ENCODE measurements at regions not wholly inside any gene's neighbourhood (a gene's known extent, or its start where the extent isn't known, plus 50 kb on each side); places are given as distances from the start of the nearest gene placed in this dataset.

DNA sequence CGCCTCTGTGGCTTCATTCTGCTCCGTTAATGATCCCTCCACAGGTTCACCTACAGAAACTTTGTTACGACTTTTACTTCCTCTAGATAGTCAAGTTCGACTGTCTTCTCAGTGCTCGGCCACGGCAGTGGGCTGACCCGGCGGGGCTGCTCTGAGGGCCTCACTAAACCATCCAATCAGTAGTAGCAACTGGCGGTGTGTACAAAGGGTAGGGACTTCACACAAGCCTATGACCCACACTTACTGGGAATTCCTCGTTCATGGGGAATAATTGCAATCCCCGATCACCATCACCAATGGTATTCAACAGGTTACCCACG is 1959.2 kb upstream of the DEFB115 start:
- TF ChIP-seq, protein P1, sequence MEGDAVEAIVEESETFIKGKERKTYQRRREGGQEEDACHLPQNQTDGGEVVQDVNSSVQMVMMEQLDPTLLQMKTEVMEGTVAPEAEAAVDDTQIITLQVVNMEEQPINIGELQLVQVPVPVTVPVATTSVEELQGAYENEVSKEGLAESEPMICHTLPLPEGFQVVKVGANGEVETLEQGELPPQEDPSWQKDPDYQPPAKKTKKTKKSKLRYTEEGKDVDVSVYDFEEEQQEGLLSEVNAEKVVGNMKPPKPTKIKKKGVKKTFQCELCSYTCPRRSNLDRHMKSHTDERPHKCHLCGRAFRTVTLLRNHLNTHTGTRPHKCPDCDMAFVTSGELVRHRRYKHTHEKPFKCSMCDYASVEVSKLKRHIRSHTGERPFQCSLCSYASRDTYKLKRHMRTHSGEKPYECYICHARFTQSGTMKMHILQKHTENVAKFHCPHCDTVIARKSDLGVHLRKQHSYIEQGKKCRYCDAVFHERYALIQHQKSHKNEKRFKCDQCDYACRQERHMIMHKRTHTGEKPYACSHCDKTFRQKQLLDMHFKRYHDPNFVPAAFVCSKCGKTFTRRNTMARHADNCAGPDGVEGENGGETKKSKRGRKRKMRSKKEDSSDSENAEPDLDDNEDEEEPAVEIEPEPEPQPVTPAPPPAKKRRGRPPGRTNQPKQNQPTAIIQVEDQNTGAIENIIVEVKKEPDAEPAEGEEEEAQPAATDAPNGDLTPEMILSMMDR (IDR thresholded peaks at IDR 0.05): no peak
- TF ChIP-seq CREB1 (CRISPR knock-in tag; IDR thresholded peaks at IDR 0.05) (no peak), TP53 (CRISPR knock-in tag; IDR thresholded peaks at IDR 0.05) (no peak), ETV6 (CRISPR knock-in tag; IDR thresholded peaks at IDR 0.05) (no peak), ESRRA (CRISPR knock-in tag; IDR thresholded peaks at IDR 0.05; ENCODE audit: borderline replicate concordance) (no peak), ZNF416 (CRISPR knock-in tag; IDR thresholded peaks at IDR 0.05) (no peak), JUN (CRISPR knock-in tag; IDR thresholded peaks at IDR 0.05) (no peak), GTF2I (CRISPR knock-in tag; conservative IDR thresholded peaks at IDR 0.05) (no peak), ZNF121 (CRISPR knock-in tag; IDR thresholded peaks at IDR 0.05) (no peak)
- TF ChIP-seq, protein P2, sequence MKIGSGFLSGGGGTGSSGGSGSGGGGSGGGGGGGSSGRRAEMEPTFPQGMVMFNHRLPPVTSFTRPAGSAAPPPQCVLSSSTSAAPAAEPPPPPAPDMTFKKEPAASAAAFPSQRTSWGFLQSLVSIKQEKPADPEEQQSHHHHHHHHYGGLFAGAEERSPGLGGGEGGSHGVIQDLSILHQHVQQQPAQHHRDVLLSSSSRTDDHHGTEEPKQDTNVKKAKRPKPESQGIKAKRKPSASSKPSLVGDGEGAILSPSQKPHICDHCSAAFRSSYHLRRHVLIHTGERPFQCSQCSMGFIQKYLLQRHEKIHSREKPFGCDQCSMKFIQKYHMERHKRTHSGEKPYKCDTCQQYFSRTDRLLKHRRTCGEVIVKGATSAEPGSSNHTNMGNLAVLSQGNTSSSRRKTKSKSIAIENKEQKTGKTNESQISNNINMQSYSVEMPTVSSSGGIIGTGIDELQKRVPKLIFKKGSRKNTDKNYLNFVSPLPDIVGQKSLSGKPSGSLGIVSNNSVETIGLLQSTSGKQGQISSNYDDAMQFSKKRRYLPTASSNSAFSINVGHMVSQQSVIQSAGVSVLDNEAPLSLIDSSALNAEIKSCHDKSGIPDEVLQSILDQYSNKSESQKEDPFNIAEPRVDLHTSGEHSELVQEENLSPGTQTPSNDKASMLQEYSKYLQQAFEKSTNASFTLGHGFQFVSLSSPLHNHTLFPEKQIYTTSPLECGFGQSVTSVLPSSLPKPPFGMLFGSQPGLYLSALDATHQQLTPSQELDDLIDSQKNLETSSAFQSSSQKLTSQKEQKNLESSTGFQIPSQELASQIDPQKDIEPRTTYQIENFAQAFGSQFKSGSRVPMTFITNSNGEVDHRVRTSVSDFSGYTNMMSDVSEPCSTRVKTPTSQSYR (CRISPR knock-in tag; IDR thresholded peaks at IDR 0.05): no peak
- TF ChIP-seq, protein P3, sequence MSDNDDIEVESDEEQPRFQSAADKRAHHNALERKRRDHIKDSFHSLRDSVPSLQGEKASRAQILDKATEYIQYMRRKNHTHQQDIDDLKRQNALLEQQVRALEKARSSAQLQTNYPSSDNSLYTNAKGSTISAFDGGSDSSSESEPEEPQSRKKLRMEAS (CRISPR knock-in tag; IDR thresholded peaks at IDR 0.05): no peak
- TF ChIP-seq, protein P4, sequence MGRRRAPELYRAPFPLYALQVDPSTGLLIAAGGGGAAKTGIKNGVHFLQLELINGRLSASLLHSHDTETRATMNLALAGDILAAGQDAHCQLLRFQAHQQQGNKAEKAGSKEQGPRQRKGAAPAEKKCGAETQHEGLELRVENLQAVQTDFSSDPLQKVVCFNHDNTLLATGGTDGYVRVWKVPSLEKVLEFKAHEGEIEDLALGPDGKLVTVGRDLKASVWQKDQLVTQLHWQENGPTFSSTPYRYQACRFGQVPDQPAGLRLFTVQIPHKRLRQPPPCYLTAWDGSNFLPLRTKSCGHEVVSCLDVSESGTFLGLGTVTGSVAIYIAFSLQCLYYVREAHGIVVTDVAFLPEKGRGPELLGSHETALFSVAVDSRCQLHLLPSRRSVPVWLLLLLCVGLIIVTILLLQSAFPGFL (CRISPR knock-in tag; IDR thresholded peaks at IDR 0.05; ENCODE audit: borderline replicate concordance): no peak
